Skeletal muscle cell (primary cell): ENCODE measurements at regions not wholly inside any gene's neighbourhood (a gene's known extent, or its start where the extent isn't known, plus 50 kb on each side); places are given as distances from the start of the nearest gene placed in this dataset.

Experiments
- DNase-seq: peaks from one replicate; pipeline ENCODE4 v3.0.0-alpha.2; 2010; ENCODE audit warnings: low read depth
- H3K4me3 ChIP-seq: 2 replicates; pipeline ENCODE4 v1.5.1; 2011; ENCODE audit warnings: low read depth, mild to moderate bottlenecking, control low read depth, low read length, moderate library complexity

- DNase-seq, result no peak
- H3K4me3 ChIP-seq, result no peak overlapping the region
Observed at GRCh38 chr2:237012577-237013267, 73.0 kb upstream of the COPS8 start.

GRCh38 chr2:237016121-237016915 is 69.4 kb upstream of the COPS8 start:
- no peak for DNase-seq
- H3K4me3 ChIP-seq, result no peak overlapping the region

- H3K4me3 ChIP-seq, result no peak overlapping the region
Observed at GRCh38 chr2:237020090-237020489, 65.6 kb upstream of the COPS8 start.

GRCh38 chr2:237022533-237022932 is 63.2 kb upstream of the COPS8 start:
- no peak for DNase-seq
- no peak overlapping the region for H3K4me3 ChIP-seq

More at GRCh38 chr2:237020090-237020489, 65.6 kb upstream of the COPS8 start:
- no peak for DNase-seq

GRCh38 chr2:237024255-237024654 is 61.4 kb upstream of the COPS8 start:
- DNase-seq, result no peak
- H3K4me3 ChIP-seq, result no peak overlapping the region

- H3K4me3 ChIP-seq, result no peak overlapping the region
- peak; percentile 91 for DNase-seq
Observed at GRCh38 chr2:237025090-237025865, 60.4 kb upstream of the COPS8 start.

- no peak overlapping the region for H3K4me3 ChIP-seq
- peak; percentile 37 for DNase-seq
Observed at GRCh38 chr2:237026981-237027711, 58.5 kb upstream of the COPS8 start.

GRCh38 chr2:237027712-237028029 is 58.0 kb upstream of the COPS8 start:
- H3K4me3 ChIP-seq, result no peak overlapping the region
- no peak for DNase-seq

GRCh38 chr2:237030382-237030781 is 55.3 kb upstream of the COPS8 start:
- H3K4me3 ChIP-seq, result no peak overlapping the region
- no peak for DNase-seq

GRCh38 chr2:237033536-237034060 is 52.1 kb upstream of the COPS8 start:
- H3K4me3 ChIP-seq, result no peak overlapping the region
- no peak for DNase-seq

GRCh38 chr2:237035781-237036475 is 49.8 kb upstream of the COPS8 start:
- no peak for DNase-seq
- H3K4me3 ChIP-seq, result no peak overlapping the region
